PFSK-1 (cell line): ENCODE measurements at regions not wholly inside any gene's neighbourhood (a gene's known extent, or its start where the extent isn't known, plus 50 kb on each side); places are given as distances from the start of the nearest gene placed in this dataset.

Source experiments
- FOXP2 ChIP-seq: optimal IDR thresholded peaks from 2 replicates; pipeline ENCODE3; 2011; ENCODE audit warnings: borderline replicate concordance, control low read depth, inconsistent platforms; ENCODE audit not compliant: insufficient read depth; ENCODE audit errors: extremely low read length, extremely low read depth
- POLR2AphosphoS5 ChIP-seq: IDR thresholded peaks from 2 replicates; pipeline ENCODE4 v1.6.1; 2012; ENCODE audit warnings: low read depth, mild to moderate bottlenecking, control low read depth, low read length, moderate library complexity

DNA sequence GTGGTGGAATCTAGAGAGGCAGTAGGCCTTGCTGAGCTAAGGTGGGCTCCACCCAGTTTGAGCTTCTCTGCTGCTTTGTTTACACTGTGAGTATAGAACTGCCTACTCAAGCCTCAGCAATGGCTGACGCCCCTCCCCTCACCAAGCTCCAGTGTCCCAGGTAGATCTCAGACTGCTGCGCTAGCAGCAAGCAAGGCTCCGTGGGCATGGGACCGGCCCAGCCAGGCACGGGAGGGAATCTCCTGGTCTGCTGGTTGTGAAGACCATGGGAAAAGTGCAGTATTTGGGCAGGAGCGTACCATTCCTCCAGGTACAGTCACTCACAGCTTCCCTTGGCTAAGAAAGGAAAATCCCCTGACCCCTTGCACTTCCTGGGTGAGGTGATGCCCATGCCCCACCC lies 407.1 kb downstream of the ZPLD1 start:
- no peak for TF ChIP-seq FOXP2
- TF ChIP-seq POLR2AphosphoS5 = no peak
